Right lobe of liver (tissue), 4 donors: ENCODE measurements at regions not wholly inside any gene's neighbourhood (a gene's known extent, or its start where the extent isn't known, plus 50 kb on each side); places are given as distances from the start of the nearest gene placed in this dataset.

Experiments
- POLR2A ChIP-seq: fragments of 450-650 bp; IDR thresholded peaks from one replicate; pipeline ENCODE4 v1.6.1; 2017; ENCODE audit warnings: antibody characterized with exemption, mild to moderate bottlenecking
- TF ChIP-seq, protein P1 (sequence below), 4 donors: fragments of 200-600 bp in 3 of 4; fragments of 450-650 bp in 1 of 4; IDR thresholded peaks; one replicate each; pipeline versions ENCODE4 v1.5.1 to v1.8.0; 2016 to 2022; ENCODE audit warnings: antibody characterized with exemption in 4 of 4, mild to moderate bottlenecking in 2 of 4
- donor health status: DM: no; HTN: no; CAD: no.
- donor health status: DM: no; HTN: no; CAD: no.
- donor health status: DM: no; HTN: yes; CAD: no.

DNA sequence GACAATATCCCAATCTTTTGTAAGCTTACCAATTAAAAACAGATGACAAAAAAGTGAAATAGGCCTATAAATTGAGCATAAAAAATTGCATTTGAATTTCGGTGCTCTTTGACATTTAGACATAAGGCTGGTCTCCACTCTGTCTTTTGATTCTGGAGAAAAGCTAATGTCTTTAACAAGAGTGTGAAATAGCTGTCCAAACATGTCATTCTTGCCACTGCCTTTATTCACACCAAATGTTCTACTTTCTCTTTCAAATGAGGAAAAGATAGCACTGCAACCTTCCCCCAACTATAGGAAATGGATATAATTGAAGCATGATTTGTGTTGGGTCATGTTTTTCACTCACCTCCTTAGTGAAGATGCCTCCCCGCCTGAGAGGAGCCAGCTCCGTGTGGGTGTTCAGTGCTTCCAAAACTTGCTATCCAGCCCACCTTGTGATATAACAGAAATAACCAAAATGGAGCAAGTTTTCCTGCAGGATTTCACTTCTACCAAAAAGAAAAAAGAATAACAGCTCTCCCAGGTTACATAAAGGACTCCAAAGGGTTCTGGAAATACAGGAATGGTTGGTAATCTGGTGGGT, 55.2 kb upstream of the STK32A start:
- TF ChIP-seq, protein P1, sequence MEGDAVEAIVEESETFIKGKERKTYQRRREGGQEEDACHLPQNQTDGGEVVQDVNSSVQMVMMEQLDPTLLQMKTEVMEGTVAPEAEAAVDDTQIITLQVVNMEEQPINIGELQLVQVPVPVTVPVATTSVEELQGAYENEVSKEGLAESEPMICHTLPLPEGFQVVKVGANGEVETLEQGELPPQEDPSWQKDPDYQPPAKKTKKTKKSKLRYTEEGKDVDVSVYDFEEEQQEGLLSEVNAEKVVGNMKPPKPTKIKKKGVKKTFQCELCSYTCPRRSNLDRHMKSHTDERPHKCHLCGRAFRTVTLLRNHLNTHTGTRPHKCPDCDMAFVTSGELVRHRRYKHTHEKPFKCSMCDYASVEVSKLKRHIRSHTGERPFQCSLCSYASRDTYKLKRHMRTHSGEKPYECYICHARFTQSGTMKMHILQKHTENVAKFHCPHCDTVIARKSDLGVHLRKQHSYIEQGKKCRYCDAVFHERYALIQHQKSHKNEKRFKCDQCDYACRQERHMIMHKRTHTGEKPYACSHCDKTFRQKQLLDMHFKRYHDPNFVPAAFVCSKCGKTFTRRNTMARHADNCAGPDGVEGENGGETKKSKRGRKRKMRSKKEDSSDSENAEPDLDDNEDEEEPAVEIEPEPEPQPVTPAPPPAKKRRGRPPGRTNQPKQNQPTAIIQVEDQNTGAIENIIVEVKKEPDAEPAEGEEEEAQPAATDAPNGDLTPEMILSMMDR (IDR thresholded peaks at IDR 0.05): no peak
- TF ChIP-seq POLR2A: no peak
